ENCODE measurements at regions not wholly inside any gene's neighbourhood (a gene's known extent, or its start where the extent isn't known, plus 50 kb on each side); places are given as distances from the start of the nearest gene placed in this dataset.

- TF ChIP-seq POLR2A (IDR thresholded peaks at IDR 0.05), result no peak
- TF ChIP-seq CTCF (IDR thresholded peaks at IDR 0.05), result no peak
Observed at GRCh38 chr6:111956098-111956497, 82.8 kb upstream of the FYN start.

GRCh38 chr6:111957623-111958315 lies 84.5 kb upstream of the FYN start:
- Histone ChIP-seq H3K4me3 (no peak overlapping the region), H3K9me3 (no peaks in the 10 kb centered on the region), H3K4me1 (no peaks in the 10 kb centered on the region), H3K27me3 (no peaks in the 10 kb centered on the region), H3K27ac (no peak overlapping the region), H3K36me3 (ENCODE audit: low read depth, missing control alignments) (no peaks in the 10 kb centered on the region)
- WGBS, 2 donors, result 65 to 66% methylated on average over 9 to 10 of the region's 10 CpGs
- TF ChIP-seq CTCF (IDR thresholded peaks at IDR 0.05) (no peak), POLR2A (IDR thresholded peaks at IDR 0.05) (no peak)
- intact Hi-C loops (cut with DNase I; ENCODE audit: low total_unique reads), result no loop called here
- no peak for DNase-seq

More at GRCh38 chr6:111956098-111956497, 82.8 kb upstream of the FYN start:
- H3K36me3 ChIP-seq (ENCODE audit: low read depth, missing control alignments), result no peaks in the 10 kb centered on the region
- no peaks in the 10 kb centered on the region for H3K4me1 ChIP-seq
- intact Hi-C loops (cut with DNase I; ENCODE audit: low total_unique reads), result no loop called here
- DNase-seq, result no peak
- no peak overlapping the region for H3K4me3 ChIP-seq
- H3K9me3 ChIP-seq, result no peaks in the 10 kb centered on the region
- H3K27me3 ChIP-seq, result no peaks in the 10 kb centered on the region
- no peak overlapping the region for H3K27ac ChIP-seq
- 89 to 91% methylated on average over 2 of the region's 2 CpGs for WGBS, 2 donors

- no peaks in the 10 kb centered on the region for H3K36me3 ChIP-seq (ENCODE audit: low read depth, missing control alignments)
- intact Hi-C loops (cut with DNase I; ENCODE audit: low total_unique reads), result no loop called here
- 86 to 89% methylated on average over 4 of the region's 4 CpGs for WGBS, 2 donors
- H3K9me3 ChIP-seq, result no peaks in the 10 kb centered on the region
- no peaks in the 10 kb centered on the region for H3K27me3 ChIP-seq
- H3K27ac ChIP-seq, result no peak overlapping the region
- no peak for DNase-seq
- no peak for TF ChIP-seq CTCF (IDR thresholded peaks at IDR 0.05)
- no peak for TF ChIP-seq POLR2A (IDR thresholded peaks at IDR 0.05)
- H3K4me1 ChIP-seq, result no peaks in the 10 kb centered on the region
- H3K4me3 ChIP-seq, result no peak overlapping the region
Observed at GRCh38 chr6:111958534-111958933, 85.3 kb upstream of the FYN start.

GRCh38 chr6:111959766-111960165 lies 86.5 kb upstream of the FYN start:
- no peaks in the 10 kb centered on the region for H3K27me3 ChIP-seq
- WGBS, 2 donors, result 88 to 94% methylated on average over 6 of the region's 6 CpGs
- DNase-seq, result no peak
- H3K27ac ChIP-seq, result no peak overlapping the region
- no peaks in the 10 kb centered on the region for H3K9me3 ChIP-seq
- intact Hi-C loops (cut with DNase I; ENCODE audit: low total_unique reads), result no loop called here
- no peak for TF ChIP-seq CTCF (IDR thresholded peaks at IDR 0.05)
- TF ChIP-seq POLR2A (IDR thresholded peaks at IDR 0.05), result no peak
- H3K36me3 ChIP-seq (ENCODE audit: low read depth, missing control alignments), result no peaks in the 10 kb centered on the region
- no peaks in the 10 kb centered on the region for H3K4me1 ChIP-seq
- H3K4me3 ChIP-seq, result no peak overlapping the region

GRCh38 chr6:111967131-111967530 lies 86.8 kb upstream of the CCN6 start:
- Histone ChIP-seq H3K27me3 (no peaks in the 10 kb centered on the region), H3K4me1 (no peaks in the 10 kb centered on the region), H3K27ac (no peak overlapping the region), H3K9me3 (no peaks in the 10 kb centered on the region), H3K4me3 (no peak overlapping the region), H3K36me3 (ENCODE audit: low read depth, missing control alignments) (no peaks in the 10 kb centered on the region)
- intact Hi-C loops (cut with DNase I; ENCODE audit: low total_unique reads), result no loop called here
- TF ChIP-seq CTCF (IDR thresholded peaks at IDR 0.05) (no peak), POLR2A (IDR thresholded peaks at IDR 0.05) (no peak)
- 67 to 70% methylated on average over 1 of the region's 1 CpG for WGBS, 2 donors
- no peak for DNase-seq

Data from testis (tissue), 2 donors.